HEK293T (cell line): ENCODE measurements at regions not wholly inside any gene's neighbourhood (a gene's known extent, or its start where the extent isn't known, plus 50 kb on each side); places are given as distances from the start of the nearest gene placed in this dataset.

ENCODE experiments used
- CTCF ChIA-PET: fragments of 350-600 bp; formaldehyde crosslinking; extraction: SDS; loops from one replicate; lab custom pipeline; 2021; ENCODE audit warnings: antibody characterized with exemption, inconsistent platforms; lab: Yijun Ruan, JAX
- POLR2A ChIA-PET: fragments of 350-600 bp; formaldehyde crosslinking; extraction: SDS; loops from one replicate; lab custom pipeline; 2020; ENCODE audit warnings: antibody characterized with exemption, inconsistent platforms; lab: Yijun Ruan, JAX
- DNase-seq: peaks from one replicate; pipeline ENCODE4 v3.0.0; 2012; ENCODE audit warnings: mixed read lengths; ENCODE audit errors: extremely low spot score
- ARNT ChIP-seq: fragments of 450-650 bp; IDR thresholded peaks from 2 replicates; pipeline ENCODE4 v1.6.1; 2017; ENCODE audit warnings: mild to moderate bottlenecking
- BHLHE40 ChIP-seq: fragments of 450-650 bp; IDR thresholded peaks from 2 replicates; pipeline ENCODE4 v1.6.1; 2016; ENCODE audit warnings: mild to moderate bottlenecking, moderate library complexity, borderline replicate concordance
- CTBP1 ChIP-seq: fragments of 450-650 bp; IDR thresholded peaks from 2 replicates; pipeline ENCODE4 v1.6.1; 2016; ENCODE audit warnings: borderline replicate concordance
- ELF4 ChIP-seq: fragments of 450-650 bp; IDR thresholded peaks from 2 replicates; pipeline ENCODE4 v1.6.1; 2017; ENCODE audit warnings: antibody characterized with exemption
- FOXA1 ChIP-seq: fragments of 450-650 bp; IDR thresholded peaks from 2 replicates; pipeline ENCODE4 v1.6.1; 2016; ENCODE audit warnings: mild to moderate bottlenecking
- FOXK2 ChIP-seq: fragments of 450-650 bp; IDR thresholded peaks from 2 replicates; pipeline ENCODE4 v1.6.1; 2016; ENCODE audit warnings: mild to moderate bottlenecking
- FOXM1 ChIP-seq: fragments of 450-650 bp; IDR thresholded peaks from 2 replicates; pipeline ENCODE4 v1.6.1; 2017; ENCODE audit warnings: mild to moderate bottlenecking, borderline replicate concordance
- HDGF ChIP-seq: fragments of 450-650 bp; IDR thresholded peaks from 2 replicates; pipeline ENCODE4 v1.6.1; 2017; ENCODE audit warnings: antibody characterized with exemption, borderline replicate concordance
- L3MBTL2 ChIP-seq: fragments of 450-650 bp; conservative IDR thresholded peaks from 2 replicates; pipeline ENCODE4 v1.6.1; 2016; ENCODE audit warnings: mild to moderate bottlenecking
- LEF1 ChIP-seq: fragments of 450-650 bp; IDR thresholded peaks from 2 replicates; pipeline ENCODE4 v1.6.1; 2017; ENCODE audit warnings: mild to moderate bottlenecking, borderline replicate concordance
- NFRKB ChIP-seq: fragments of 450-650 bp; IDR thresholded peaks from 2 replicates; pipeline ENCODE4 v1.6.1; 2016; ENCODE audit warnings: mild to moderate bottlenecking, moderate library complexity
- SP1 ChIP-seq: fragments of 450-650 bp; IDR thresholded peaks from 2 replicates; pipeline ENCODE4 v1.6.1; 2017
- SUZ12 ChIP-seq: fragments of 450-650 bp; IDR thresholded peaks from 2 replicates; pipeline ENCODE4 v1.6.1; 2016; ENCODE audit warnings: mild to moderate bottlenecking
- TARDBP ChIP-seq: fragments of 450-650 bp; IDR thresholded peaks from 2 replicates; pipeline ENCODE4 v1.6.1; 2016
- ZNF384 ChIP-seq: fragments of 450-650 bp; IDR thresholded peaks from 2 replicates; pipeline ENCODE4 v1.6.1; 2016
- TF ChIP-seq, protein P1 (sequence below): fragments of 450-650 bp; IDR thresholded peaks from 2 replicates; pipeline ENCODE4 v1.6.1; 2016

DNA sequence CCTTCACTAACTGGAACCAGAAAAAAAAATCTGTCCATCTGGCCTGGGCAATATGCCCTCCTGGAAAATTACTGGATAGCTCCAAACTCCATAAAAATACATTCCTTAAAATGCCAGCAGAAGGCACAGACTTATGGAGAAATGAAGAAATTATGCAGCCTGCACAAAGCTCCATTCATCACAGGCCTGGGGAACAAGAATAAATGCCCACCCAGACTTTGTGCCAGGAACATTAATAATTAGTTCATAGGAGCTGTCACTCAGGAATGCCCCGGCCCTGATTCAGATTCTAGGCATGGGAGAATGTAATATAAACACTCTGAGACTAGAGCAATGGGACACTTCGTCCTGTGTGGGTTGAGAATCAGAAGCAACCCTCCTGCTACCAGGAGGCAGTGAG is 199.3 kb downstream of the OTOR start:
- ChIA-PET CTCF (no interaction called here), POLR2A (no interaction called here)
- TF ChIP-seq CTBP1, result no peak
- no peak for TF ChIP-seq SUZ12
- no peak for DNase-seq

DNA sequence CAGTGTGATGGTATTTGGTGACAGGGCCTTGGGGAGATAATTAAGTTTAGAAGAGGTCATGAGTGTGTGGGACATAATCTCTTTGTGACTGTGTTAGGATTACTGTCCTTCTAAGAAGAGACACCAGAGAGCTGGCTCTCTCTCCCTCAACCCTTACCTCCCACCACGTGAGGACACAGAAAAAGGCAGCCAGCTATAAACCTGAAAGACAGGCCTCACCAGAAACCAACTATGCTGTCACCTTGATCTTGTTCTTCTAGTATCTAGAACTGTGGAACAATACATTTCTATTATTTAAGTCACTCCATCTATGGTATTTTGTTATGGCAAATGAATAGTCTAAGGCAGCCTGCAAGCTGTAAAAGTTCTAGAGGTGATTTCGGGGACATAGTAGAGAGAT is 203.7 kb downstream of the OTOR start:
- ChIA-PET CTCF (no interaction called here), POLR2A (no interaction called here)
- no peak for DNase-seq
- no peak for TF ChIP-seq ELF4
- TF ChIP-seq NFRKB, result no peak
- no peak for TF ChIP-seq ARNT
- TF ChIP-seq ZNF384, result no peak

DNA sequence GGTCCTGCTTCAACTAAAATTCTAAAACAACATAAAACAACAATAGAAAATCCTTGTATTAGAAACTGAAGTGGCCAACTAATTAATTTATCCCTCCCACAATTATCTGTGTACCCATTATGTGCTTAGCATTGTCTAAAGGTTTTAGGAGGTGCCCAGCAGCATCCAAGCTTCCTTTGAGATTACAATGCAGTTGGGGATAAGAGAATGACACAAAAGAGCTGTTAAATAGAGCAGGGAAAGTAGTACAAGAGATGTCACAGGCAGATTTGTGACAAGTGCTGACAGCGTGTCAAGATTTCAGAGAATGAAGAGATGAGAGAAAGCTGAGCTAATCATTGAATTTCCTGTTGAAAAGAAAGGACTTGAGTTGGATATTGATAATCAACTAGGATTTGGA is 204.8 kb downstream of the OTOR start:
- CTCF ChIA-PET, result no interaction called here
- POLR2A ChIA-PET, result no interaction called here
- no peak for TF ChIP-seq BHLHE40
- TF ChIP-seq ZNF384, result no peak
- TF ChIP-seq SUZ12, result no peak
- no peak for TF ChIP-seq CTBP1
- TF ChIP-seq L3MBTL2, result no peak
- TF ChIP-seq TARDBP, result no peak
- no peak for TF ChIP-seq FOXM1
- no peak for TF ChIP-seq FOXK2
- TF ChIP-seq HDGF, result no peak
- TF ChIP-seq, protein P1, sequence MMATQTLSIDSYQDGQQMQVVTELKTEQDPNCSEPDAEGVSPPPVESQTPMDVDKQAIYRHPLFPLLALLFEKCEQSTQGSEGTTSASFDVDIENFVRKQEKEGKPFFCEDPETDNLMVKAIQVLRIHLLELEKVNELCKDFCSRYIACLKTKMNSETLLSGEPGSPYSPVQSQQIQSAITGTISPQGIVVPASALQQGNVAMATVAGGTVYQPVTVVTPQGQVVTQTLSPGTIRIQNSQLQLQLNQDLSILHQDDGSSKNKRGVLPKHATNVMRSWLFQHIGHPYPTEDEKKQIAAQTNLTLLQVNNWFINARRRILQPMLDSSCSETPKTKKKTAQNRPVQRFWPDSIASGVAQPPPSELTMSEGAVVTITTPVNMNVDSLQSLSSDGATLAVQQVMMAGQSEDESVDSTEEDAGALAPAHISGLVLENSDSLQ, result no peak
- no peak for TF ChIP-seq ELF4
- TF ChIP-seq LEF1, result no peak
- TF ChIP-seq ARNT, result no peak
- TF ChIP-seq FOXA1, result no peak
- TF ChIP-seq SP1, result no peak
- no peak for TF ChIP-seq NFRKB
- no peak for DNase-seq

DNA sequence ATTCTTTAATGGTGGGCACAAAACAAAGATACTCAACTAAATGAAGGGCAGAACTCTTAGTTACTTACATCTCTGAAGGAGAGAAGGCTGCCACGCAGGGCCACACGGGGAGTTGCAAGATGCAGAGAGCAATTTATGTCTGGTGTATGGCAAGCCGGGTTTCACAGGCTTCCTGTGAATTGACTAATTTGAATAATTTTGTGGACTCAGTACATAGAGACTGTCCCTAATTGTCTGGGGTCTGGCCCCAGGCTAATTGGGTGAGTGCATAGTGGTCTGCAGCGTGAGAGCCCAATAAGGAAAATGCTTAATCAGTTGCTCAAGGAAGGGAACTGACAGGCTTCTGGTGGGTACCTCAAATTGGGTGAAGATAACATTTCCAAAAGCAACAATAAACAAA is 205.7 kb downstream of the OTOR start:
- ChIA-PET CTCF (no interaction called here), POLR2A (no interaction called here)
- no peak for DNase-seq
- TF ChIP-seq LEF1 (no peak), SP1 (no peak), FOXM1 (no peak), NFRKB (no peak), HDGF (no peak), ZNF384 (no peak), FOXA1 (no peak), TARDBP (no peak), BHLHE40 (no peak), ARNT (no peak), L3MBTL2 (no peak), FOXK2 (no peak), SUZ12 (no peak), ELF4 (no peak), CTBP1 (no peak)
- TF ChIP-seq, protein P1, result no peak

DNA sequence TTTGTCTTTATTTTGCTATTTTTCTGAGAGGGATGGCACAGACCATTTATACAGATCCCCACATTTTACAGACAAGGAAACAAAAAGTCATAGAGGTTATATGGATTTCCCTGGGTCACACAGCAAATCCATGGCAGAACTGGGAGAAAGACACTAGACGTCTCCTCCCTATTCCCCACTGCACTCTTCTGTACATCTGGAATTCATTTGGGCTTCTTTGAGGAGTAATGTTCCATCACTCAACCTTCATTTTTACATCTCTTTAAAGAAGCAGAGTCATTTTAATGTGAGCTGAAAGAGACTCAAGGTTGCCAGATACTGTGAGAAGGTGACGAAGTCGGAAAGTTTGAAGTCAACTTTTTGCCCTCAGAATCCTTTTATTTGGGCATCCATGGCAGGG is 207.3 kb downstream of the OTOR start:
- ChIA-PET POLR2A (no interaction called here), CTCF (no interaction called here)
- TF ChIP-seq ARNT, result no peak
- TF ChIP-seq BHLHE40, result no peak
- TF ChIP-seq NFRKB, result no peak
- no peak for TF ChIP-seq TARDBP
- TF ChIP-seq ELF4, result no peak
- DNase-seq, result no peak

DNA sequence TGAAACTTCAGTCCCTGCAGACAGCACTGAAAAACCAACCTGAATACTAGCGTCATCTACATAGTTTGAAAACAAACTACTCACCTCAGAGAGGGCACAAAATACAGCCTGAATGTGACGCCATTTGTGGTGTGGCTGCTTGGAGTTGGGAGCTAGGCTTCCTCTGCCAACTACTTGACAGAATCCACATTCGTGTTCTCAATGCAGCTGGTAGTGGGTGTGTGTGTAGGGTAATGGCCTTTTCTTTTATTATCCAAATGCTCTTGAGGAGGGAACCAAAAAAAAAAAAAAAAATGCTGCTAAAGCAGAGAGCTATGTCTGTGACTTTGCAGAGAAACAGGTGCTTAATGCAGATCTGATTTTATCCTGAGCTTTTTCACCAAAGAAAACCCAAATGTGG is 207.8 kb downstream of the OTOR start:
- POLR2A ChIA-PET, result no interaction called here
- TF ChIP-seq FOXK2, result no peak
- no peak for TF ChIP-seq SUZ12
- TF ChIP-seq CTBP1, result no peak
- no peak for TF ChIP-seq ZNF384
- no peak for TF ChIP-seq SP1
- TF ChIP-seq L3MBTL2, result no peak
- TF ChIP-seq, protein P1, result no peak
- CTCF ChIA-PET, result no interaction called here
- DNase-seq, result no peak

DNA sequence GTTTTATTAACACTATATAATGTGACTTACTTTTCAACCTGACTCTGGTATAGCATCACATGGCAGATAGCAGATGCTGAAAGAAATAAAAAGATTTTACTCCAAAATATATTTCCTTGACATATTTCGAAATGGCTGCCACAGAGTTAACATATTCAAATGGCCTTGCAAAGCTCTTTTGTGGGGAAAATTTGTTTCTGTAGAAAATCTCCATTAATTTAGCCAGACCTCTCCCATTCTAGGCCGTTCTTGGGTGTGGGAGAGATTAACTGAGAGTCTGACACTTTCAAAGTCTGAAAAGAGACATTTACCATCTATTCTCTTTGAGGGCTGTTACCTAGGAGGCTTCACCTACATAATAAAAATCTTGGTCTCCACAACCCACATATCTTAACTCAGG is 217.2 kb downstream of the OTOR start:
- POLR2A ChIA-PET, result no interaction called here
- CTCF ChIA-PET, result no interaction called here
- no peak for DNase-seq
- TF ChIP-seq SP1 (no peak), TARDBP (no peak), LEF1 (no peak), FOXA1 (no peak), L3MBTL2 (no peak), FOXM1 (no peak), CTBP1 (no peak), NFRKB (no peak), SUZ12 (no peak), BHLHE40 (no peak), HDGF (no peak), ZNF384 (no peak), ARNT (no peak), ELF4 (no peak), FOXK2 (no peak)
- TF ChIP-seq, protein P1, result no peak
